T-helper 9 cell (primary cell): ENCODE measurements at regions not wholly inside any gene's neighbourhood (a gene's known extent, or its start where the extent isn't known, plus 50 kb on each side); places are given as distances from the start of the nearest gene placed in this dataset.

ENCODE experiments used
- DNase-seq: peaks from one replicate; pipeline ENCODE4 v3.0.0-alpha.2; 2020

- no peak for DNase-seq
Measured at GRCh38 chr3:107309312-107309711, 67.9 kb upstream of the CCDC54 start.

GRCh38 chr3:107313711-107314110 is 63.5 kb upstream of the CCDC54 start:
- DNase-seq = no peak

- no peak for DNase-seq
Measured at GRCh38 chr3:107315141-107315540, 62.1 kb upstream of the CCDC54 start.

GRCh38 chr3:107323723-107324122 is 53.5 kb upstream of the CCDC54 start:
- DNase-seq = no peak

- no peak for DNase-seq
Measured at GRCh38 chr3:107325446-107325845, 51.8 kb upstream of the CCDC54 start.
